Psoas muscle (tissue), 7 donors: ENCODE measurements at regions not wholly inside any gene's neighbourhood (a gene's known extent, or its start where the extent isn't known, plus 50 kb on each side); places are given as distances from the start of the nearest gene placed in this dataset.

ENCODE experiments used
- ATAC-seq, 4 donors: fragments of 200-7000 bp; cut with Tn5 transposase; one replicate each; pipeline ENCODE4 v1.9.1; 2020; ENCODE audit warnings: moderate library complexity in 3 of 4, mild to moderate bottlenecking in 2 of 4
- DNase-seq, 2 donors: peaks; one replicate each; pipeline ENCODE4 v3.0.0-alpha.2; 2020
- H3K27ac ChIP-seq: fragments of 200-600 bp; one replicate; pipeline ENCODE4 v1.8.0; 2022
- H3K27me3 ChIP-seq, 3 donors: fragments of 200-600 bp in 1 of 3; one replicate each; pipeline versions ENCODE4 v1.6.1 to v1.8.0; 2013 to 2022; ENCODE audit warnings: low read length in 2 of 3, mild to moderate bottlenecking in 2 of 3, moderate library complexity in 1 of 3; ENCODE audit not compliant: insufficient read depth in 3 of 3
- H3K36me3 ChIP-seq, 2 donors: fragments of 200-600 bp in 1 of 2; one replicate each; pipeline versions ENCODE4 v1.6.1 to v1.8.0; 2013 to 2022; ENCODE audit warnings: low read depth in 1 of 2, mild to moderate bottlenecking in 1 of 2, moderate library complexity in 1 of 2; ENCODE audit not compliant: insufficient read depth in 1 of 2
- H3K4me1 ChIP-seq: fragments of 200-600 bp; one replicate; pipeline ENCODE4 v1.8.0; 2022
- H3K4me3 ChIP-seq: fragments of 200-600 bp; one replicate; pipeline ENCODE4 v1.8.0; 2022; ENCODE audit warnings: mild to moderate bottlenecking
- H3K9me3 ChIP-seq: fragments of 200-600 bp; one replicate; pipeline ENCODE4 v1.8.0; 2022
- WGBS, 3 donors: extraction: QIAGEN DNeasy Blood & Tissue Kit; methylation state at CpG; one replicate each; pipeline versions ENCODE4 v1.1.6 to v1.1.7; 2013; 5-methylcytosine and 5-hydroxymethylcytosine counted together
- intact Hi-C, 2 donors: fragments of 100-400 bp; cut with DNase I; formaldehyde crosslinking; loops; one replicate each; pipeline versions ENCODE4 v1.11.0 to v1.14.2; 2022
- TF ChIP-seq, protein P1 (sequence below): fragments of 200-600 bp; IDR thresholded peaks from one replicate; pipeline ENCODE4 v1.8.0; 2022; ENCODE audit warnings: antibody characterized with exemption
- donor health status: healthy with polysubstance abuse.
- donor health status: DM: no; HTN: no; CAD: no; lungs with moderate emphysema.
- donor health status: Bipolar disorder and iron deficiency.
- donor health status: healthy.
- donor health status: DM: yes; HTN: yes; CAD: no.
- donor health status: DM: no; HTN: no; CAD: no.
- donor health status: DM: yes; HTN: yes; CAD: no.

GRCh38 chrX:42450228-42450627 lies 327.7 kb downstream of the PPP1R2C start:
- no peak overlapping the region for H3K4me3 ChIP-seq
- H3K27me3 ChIP-seq = no peaks in the 10 kb centered on the region
- no peak for DNase-seq
- no peaks in the 10 kb centered on the region for H3K9me3 ChIP-seq
- H3K4me1 ChIP-seq = no peaks in the 10 kb centered on the region
- TF ChIP-seq, protein P1, sequence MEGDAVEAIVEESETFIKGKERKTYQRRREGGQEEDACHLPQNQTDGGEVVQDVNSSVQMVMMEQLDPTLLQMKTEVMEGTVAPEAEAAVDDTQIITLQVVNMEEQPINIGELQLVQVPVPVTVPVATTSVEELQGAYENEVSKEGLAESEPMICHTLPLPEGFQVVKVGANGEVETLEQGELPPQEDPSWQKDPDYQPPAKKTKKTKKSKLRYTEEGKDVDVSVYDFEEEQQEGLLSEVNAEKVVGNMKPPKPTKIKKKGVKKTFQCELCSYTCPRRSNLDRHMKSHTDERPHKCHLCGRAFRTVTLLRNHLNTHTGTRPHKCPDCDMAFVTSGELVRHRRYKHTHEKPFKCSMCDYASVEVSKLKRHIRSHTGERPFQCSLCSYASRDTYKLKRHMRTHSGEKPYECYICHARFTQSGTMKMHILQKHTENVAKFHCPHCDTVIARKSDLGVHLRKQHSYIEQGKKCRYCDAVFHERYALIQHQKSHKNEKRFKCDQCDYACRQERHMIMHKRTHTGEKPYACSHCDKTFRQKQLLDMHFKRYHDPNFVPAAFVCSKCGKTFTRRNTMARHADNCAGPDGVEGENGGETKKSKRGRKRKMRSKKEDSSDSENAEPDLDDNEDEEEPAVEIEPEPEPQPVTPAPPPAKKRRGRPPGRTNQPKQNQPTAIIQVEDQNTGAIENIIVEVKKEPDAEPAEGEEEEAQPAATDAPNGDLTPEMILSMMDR = no peak
- ATAC-seq = no peak
- intact Hi-C loops = no loop called here
- no peaks in the 10 kb centered on the region for H3K36me3 ChIP-seq
- no peak overlapping the region for H3K27ac ChIP-seq

- intact Hi-C loops = no loop called here
- Histone ChIP-seq H3K27me3 (no peaks in the 10 kb centered on the region), H3K36me3 (no peaks in the 10 kb centered on the region), H3K9me3 (no peaks in the 10 kb centered on the region), H3K27ac (no peak overlapping the region), H3K4me3 (no peak overlapping the region), H3K4me1 (no peaks in the 10 kb centered on the region)
- no peak for DNase-seq
- TF ChIP-seq, protein P1 = no peak
- WGBS, 3 donors = 30 to 43% (median 36%) methylated on average over 1 of the region's 1 CpG
- ATAC-seq = no peak
These were observed 334.7 kb downstream of the PPP1R2C start for GRCh38 chrX:42443267-42443666.

- ATAC-seq = no peak
- no peak overlapping the region for H3K4me3 ChIP-seq
- TF ChIP-seq, protein P1 = no peak
- intact Hi-C loops = no loop called here
- DNase-seq = no peak
- H3K27ac ChIP-seq = no peak overlapping the region
- no peaks in the 10 kb centered on the region for H3K9me3 ChIP-seq
- H3K36me3 ChIP-seq = no peaks in the 10 kb centered on the region
- H3K27me3 ChIP-seq = no peaks in the 10 kb centered on the region
- H3K4me1 ChIP-seq = no peaks in the 10 kb centered on the region
These were observed 335.2 kb downstream of the PPP1R2C start for GRCh38 chrX:42442745-42443144.

DNA sequence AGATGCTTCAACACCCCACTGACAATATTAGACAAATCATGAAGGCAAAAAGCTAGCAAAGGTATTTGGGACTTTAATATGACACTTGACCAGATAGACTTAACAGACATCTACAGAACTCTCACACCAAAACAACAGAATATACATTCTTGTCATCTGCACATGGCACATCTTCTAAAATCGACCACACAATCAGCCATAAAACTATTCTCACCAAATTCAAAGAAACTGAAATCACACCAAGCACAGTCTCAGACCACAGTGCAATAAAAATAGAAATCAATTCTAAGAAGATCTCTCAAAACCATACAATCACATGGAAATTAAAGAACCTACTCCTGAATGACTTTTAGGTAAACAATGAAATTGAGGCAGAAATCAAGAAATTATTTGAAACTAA lies 340.8 kb downstream of the PPP1R2C start:
- H3K27ac ChIP-seq = no peak overlapping the region
- no peaks in the 10 kb centered on the region for H3K36me3 ChIP-seq
- H3K9me3 ChIP-seq = no peaks in the 10 kb centered on the region
- WGBS, 3 donors = 44 to 72% (median 60%) methylated on average over 1 of the region's 1 CpG
- DNase-seq (no peak), ATAC-seq (no peak)
- H3K27me3 ChIP-seq = peaks cover 0 to 12% (median 0%) of the 10 kb centered on the region in 3 donors
- no peaks in the 10 kb centered on the region for H3K4me1 ChIP-seq
- intact Hi-C loops = no loop called here
- H3K4me3 ChIP-seq = no peak overlapping the region
- TF ChIP-seq, protein P1 = no peak

- H3K4me1 ChIP-seq = no peaks in the 10 kb centered on the region
- H3K4me3 ChIP-seq = no peak overlapping the region
- intact Hi-C loops = no loop called here
- H3K9me3 ChIP-seq = no peaks in the 10 kb centered on the region
- WGBS, 3 donors = 73 to 85% (median 81%) methylated on average over 4 of the region's 4 CpGs
- H3K27me3 ChIP-seq = peaks cover 0 to 12% (median 0%) of the 10 kb centered on the region in 3 donors
- DNase-seq (no peak), ATAC-seq (no peak)
- TF ChIP-seq, protein P1 = no peak
- H3K27ac ChIP-seq = no peak overlapping the region
- no peaks in the 10 kb centered on the region for H3K36me3 ChIP-seq
These were observed 343.4 kb downstream of the PPP1R2C start for GRCh38 chrX:42434458-42435166.
